GM18520 (cell line): ENCODE measurements at regions not wholly inside any gene's neighbourhood (a gene's known extent, or its start where the extent isn't known, plus 50 kb on each side); places are given as distances from the start of the nearest gene placed in this dataset.
"Not testable (repeated sequence)": the region's sequence is repeated elsewhere in the genome, so short reads cannot be mapped to it uniquely, and the experiment has no call there.

Experiments
- ATAC-seq: cut with Tn5 transposase; IDR thresholded peaks from one replicate; pipeline ENCODE4 v1.9.1; 2021; ENCODE audit not compliant: unreplicated experiment

GRCh38 chrX:38937926-38938325 is 136.7 kb downstream of the MID1IP1 start:
- no peak for ATAC-seq

GRCh38 chrX:38939067-38939466 is 137.8 kb downstream of the MID1IP1 start:
- ATAC-seq: no peak

- ATAC-seq: no peak
Observed at GRCh38 chrX:38940547-38940946, 139.3 kb downstream of the MID1IP1 start.

- ATAC-seq: no peak
Observed at GRCh38 chrX:38941675-38942074, 140.4 kb downstream of the MID1IP1 start.

DNA sequence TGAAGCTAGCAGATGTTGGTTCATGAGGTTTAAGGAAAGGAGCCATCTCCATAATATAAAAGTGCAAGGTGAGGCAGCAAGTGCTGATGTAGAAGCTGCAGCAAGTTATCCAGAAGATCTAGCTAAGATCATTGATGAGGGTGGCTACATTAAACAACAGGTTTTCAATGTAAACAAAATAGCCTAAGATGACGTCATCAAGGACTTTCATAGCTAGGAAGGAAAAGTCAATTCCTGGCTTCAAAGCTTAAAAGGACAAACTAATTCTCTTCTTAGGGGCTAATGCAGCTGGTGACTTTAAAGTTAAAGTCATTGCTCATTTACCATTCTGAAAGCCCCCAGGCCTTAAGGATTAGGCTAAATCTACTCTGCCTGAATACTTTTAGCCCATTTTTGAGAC is 141.9 kb downstream of the MID1IP1 start:
- no peak for ATAC-seq

DNA sequence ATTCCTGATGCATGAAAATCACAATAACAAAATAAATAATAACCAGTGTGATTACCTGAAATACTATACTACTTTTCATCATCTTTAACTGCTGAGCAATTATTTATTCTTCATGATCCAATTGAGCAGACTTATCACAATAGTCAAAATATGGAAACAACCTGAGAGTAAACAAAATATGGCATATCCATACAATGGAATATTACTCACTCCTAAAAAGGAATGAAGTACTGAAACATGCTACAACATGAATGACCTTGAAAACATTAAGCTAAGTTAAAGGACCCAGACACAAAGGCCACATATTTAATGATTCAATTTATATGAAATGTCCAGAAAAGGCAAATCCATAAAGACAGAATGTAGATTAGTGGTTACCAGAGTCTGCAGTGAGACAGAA is 146.8 kb downstream of the MID1IP1 start:
- no peak for ATAC-seq

DNA sequence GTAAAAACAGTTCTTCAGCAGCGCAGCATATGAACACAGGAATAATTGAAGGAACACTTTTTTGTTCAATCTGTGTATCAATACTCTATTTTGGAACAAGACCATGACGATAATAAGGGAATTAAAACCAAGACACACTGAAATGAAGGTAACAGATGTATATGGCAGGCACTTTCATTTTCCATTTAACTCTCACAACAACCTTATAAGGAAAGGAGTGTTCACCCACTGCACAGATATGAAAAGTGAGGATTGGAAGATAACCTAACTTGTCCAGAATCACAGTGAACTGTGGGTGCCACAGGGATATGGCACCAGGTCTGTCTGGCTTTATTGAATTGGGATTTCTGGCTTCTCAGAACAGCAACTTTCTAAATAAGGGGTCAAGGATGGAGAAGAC is 153.3 kb downstream of the MID1IP1 start:
- no peak for ATAC-seq

DNA sequence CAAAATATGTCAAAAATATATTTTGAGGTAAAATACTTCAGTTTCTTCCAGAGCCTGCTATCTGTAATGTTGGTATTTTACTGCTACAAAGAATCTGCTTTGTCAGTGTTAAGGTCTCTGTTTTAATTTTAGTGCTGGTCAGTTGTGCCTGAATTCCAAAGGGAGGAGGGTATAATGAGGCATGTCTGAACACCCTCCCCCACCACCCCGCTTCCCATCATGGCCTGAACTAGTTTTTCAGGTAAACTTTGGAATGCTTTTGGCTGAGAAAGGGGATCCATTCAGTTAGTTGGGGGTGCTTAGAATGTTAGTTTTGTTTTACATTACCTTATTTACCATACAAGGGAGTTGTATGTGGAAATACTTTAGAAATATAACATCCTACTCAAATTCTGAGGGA is 158.5 kb downstream of the MID1IP1 start:
- ATAC-seq: no peak

GRCh38 chrX:38960137-38960536 is 158.9 kb downstream of the MID1IP1 start:
- ATAC-seq: no peak

DNA sequence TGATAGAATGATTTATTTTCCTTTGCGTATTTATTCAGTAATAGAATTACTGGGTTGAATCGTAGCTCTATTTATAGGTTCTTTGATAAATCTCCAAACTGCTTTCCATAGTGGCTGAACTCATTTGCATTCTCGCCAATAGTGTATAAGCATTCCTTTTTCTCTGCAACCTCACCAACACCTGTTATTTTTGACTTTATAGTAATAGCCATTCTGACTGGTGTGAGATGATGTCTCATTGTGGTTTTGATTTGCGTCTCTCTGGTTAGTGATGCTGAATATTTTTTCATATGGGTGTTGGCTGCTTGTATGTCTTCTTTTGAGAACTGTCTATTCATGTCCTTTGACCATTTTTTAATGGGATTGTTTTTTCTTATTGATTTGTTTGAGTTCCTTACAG is 160.7 kb downstream of the MID1IP1 start:
- ATAC-seq: no peak

GRCh38 chrX:38963244-38963643 is 162.0 kb downstream of the MID1IP1 start:
- ATAC-seq: not testable (repeated sequence)

- ATAC-seq: no peak
Observed at GRCh38 chrX:38965888-38966287, 164.6 kb downstream of the MID1IP1 start.

- no peak for ATAC-seq
Observed at GRCh38 chrX:38968344-38969216, 167.3 kb downstream of the MID1IP1 start.

DNA sequence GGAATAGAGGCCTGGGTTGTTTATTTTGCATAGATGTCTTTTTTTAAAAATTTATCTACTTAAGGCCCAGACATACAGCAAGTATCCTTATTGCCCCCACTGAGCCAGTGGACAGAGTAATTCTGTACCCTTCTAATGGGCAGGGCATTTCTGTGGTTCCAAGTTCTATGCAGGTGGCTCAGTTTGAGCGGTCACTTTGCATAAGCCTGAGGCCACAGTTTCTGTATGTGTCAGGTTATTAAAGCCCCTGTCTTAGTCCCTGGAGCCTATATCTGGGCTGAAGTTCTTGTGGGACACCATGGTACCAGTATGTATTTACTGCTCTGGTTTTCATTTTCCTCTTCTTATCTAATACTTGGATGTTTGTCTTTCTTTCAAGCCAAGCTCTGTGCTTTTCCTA is 168.8 kb downstream of the MID1IP1 start:
- ATAC-seq: peak; percentile 89

GRCh38 chrX:38970845-38971244 is 169.6 kb downstream of the MID1IP1 start:
- ATAC-seq: no peak

GRCh38 chrX:38973322-38973721 is 172.1 kb downstream of the MID1IP1 start:
- no peak for ATAC-seq

DNA sequence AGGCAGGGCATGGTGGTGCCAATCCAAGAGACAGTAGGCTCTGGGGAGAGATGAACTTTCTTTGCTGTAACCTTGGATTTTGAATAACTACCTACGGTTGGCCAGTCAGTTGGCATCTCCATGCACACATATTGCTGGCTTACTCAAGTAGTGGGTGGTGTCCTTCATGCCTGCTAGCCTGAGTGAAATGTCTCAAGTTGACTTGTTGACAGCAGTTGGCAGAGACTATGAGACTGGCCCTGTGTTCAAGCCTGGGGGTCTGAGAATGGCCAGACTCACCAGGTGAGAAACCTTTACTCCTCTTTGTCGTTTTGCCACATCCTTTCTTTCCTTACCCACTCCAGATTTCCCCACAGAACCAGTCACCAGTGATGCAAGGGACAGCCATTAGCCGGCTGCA is 173.3 kb downstream of the MID1IP1 start:
- no peak for ATAC-seq

DNA sequence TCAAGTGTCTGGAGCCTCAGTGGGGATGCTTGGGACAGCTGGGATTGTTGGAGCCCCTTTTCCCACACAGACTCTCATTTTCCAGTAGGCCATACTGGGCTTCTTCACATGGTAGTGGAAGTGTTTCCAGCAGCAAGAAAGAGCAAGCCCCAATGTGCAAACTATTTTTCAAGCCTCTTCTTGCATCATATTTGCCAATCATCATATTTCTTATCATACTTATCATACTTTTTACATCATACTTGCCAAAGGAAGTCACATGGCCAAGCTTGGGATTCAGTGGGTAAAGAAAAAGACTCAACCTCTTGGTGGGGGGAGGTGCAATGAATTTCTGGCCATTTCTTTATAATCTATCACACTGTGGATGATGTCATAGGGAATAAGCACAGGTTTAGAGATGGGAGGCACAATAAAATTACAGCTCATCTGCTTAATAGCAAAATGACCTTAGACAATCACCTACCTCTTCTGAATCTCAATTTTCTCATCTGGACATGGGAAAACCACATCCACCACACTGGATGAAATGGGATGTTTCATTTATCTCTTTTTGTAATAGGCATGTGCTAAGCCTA is 174.2 kb downstream of the MID1IP1 start:
- ATAC-seq: no peak

DNA sequence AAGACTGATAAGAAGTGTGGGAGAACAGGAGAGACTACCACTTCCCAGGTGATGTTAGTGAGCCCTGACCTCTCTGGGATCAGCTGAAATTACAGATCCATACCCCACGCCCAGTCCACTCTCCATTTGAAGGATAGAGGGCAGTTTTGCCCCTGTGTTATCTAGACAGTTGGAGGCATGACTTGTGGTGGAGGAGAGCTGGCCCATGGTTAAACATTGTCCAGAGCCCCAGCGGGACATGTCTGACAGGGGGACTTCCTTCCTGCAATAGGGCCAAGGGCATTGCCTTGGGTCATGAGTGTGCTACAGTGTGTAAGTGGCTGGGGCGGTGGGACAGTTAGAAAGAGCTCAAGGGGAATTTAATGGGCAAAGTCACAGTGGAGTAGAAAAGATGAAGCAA is 181.1 kb downstream of the MID1IP1 start:
- no peak for ATAC-seq

DNA sequence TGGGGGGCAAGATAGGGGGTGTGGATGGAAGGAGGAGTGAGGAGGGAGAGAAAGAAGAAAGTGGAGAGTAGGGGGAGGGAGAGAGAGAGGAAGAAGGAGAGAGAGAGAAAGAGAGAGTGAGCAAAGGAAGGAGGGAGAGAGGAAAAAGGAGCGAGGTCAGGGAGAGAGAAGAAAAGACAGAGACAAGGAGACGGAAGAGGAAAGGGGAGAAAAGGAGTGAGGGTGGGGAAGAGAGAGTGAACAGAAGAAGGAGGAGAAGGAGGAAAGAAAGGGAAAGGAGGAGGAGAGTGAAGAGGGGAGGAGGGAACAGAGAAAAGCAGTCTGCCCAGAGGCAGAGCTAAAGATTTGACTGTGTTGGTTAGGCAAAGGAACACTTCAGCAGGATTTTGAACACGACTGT is 181.6 kb downstream of the MID1IP1 start:
- ATAC-seq: no peak

DNA sequence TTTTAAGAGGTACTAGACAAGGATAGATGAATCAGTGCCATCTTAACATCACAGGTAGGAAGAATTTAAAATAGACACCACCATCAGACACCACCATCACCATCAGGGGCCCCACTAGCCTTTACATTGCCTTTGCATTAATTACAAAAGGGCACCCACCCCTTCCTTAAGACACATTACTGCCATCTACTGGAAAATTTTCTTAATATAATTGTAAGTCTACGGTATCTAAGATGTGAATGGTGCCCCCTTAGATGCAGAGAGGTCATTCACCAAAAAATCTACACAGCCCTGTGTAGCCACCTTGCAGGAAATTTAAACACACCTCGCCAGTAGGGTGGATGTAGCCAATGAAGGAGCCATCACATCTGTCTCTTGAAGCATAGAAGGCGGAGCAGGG is 184.1 kb downstream of the MID1IP1 start:
- no peak for ATAC-seq

DNA sequence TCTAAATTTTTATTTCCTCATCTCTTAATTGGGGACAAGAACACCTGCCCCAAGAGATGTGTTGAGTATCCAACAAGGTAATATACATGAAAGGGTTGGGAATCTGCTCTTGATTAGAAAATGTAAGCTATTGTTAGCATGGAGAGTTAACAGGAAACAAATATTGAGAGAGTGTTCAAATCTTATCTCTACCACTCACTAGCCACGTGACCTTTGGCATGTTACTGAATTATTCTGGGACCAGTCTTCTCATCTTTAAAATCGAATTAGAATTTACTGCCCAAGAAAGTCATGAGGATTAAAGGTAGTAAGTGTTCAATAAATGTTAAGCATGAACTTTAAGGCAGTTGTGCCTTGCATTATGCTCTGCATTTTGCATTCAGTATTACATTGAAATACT is 184.7 kb downstream of the MID1IP1 start:
- ATAC-seq: no peak

GRCh38 chrX:38986586-38986985 is 185.3 kb downstream of the MID1IP1 start:
- ATAC-seq: no peak
